CD4-positive, alpha-beta T cell treated with Interleukin-4 for 1 hour (primary cell): ENCODE measurements at regions not wholly inside any gene's neighbourhood (a gene's known extent, or its start where the extent isn't known, plus 50 kb on each side); places are given as distances from the start of the nearest gene placed in this dataset.
"Not testable (repeated sequence)": the region's sequence is repeated elsewhere in the genome, so short reads cannot be mapped to it uniquely, and the experiment has no call there.

Experiments
- DNase-seq, 2 donors: peaks; one replicate each; pipeline ENCODE4 v3.0.0-alpha.2; 2020 to 2022

DNA sequence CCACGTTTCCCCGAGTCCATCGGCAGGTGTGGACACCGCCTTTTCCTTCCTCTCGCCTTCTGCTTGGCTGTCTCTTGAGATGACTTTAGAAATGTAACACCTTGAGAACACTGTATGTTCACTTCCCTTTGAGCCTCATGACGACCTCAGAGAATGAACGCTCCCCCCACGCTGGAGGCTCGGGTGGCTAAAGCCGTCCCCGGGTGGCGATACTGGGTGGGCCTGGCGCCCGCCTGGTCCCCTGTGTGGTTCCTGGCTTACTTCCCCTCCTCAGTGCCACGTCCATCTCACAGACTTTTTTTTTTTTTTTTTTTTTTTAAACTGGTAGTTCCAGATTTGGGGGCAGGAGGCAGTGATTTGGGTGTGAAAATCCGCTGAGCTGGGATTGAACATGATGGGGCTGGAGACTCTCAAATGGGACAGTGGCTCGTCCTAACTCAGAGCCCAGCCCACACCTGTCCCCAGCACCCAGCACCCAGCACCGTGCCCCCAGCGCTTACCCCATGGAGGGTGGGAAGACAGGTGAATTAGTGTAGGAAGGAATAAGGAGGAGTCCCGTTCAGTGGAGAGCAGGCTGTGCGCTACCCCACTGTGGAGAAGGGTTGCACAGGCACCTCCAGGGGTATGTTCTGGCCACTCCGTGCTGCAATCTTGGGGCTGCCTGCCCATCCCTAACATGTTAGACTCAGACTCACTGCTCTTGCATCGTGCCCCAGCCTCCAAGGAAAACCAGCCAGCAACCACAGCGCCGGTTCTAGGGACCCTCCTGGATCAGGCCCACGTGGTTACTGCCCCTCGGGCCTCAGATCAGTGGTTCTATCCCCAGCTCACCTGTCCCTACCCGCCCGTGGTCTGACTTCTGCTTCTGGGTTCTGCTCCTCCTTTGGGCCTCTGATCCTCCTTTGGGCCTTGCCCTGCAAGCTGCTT lies 174.0 kb downstream of the ASB1 start:
- no peak for DNase-seq

DNA sequence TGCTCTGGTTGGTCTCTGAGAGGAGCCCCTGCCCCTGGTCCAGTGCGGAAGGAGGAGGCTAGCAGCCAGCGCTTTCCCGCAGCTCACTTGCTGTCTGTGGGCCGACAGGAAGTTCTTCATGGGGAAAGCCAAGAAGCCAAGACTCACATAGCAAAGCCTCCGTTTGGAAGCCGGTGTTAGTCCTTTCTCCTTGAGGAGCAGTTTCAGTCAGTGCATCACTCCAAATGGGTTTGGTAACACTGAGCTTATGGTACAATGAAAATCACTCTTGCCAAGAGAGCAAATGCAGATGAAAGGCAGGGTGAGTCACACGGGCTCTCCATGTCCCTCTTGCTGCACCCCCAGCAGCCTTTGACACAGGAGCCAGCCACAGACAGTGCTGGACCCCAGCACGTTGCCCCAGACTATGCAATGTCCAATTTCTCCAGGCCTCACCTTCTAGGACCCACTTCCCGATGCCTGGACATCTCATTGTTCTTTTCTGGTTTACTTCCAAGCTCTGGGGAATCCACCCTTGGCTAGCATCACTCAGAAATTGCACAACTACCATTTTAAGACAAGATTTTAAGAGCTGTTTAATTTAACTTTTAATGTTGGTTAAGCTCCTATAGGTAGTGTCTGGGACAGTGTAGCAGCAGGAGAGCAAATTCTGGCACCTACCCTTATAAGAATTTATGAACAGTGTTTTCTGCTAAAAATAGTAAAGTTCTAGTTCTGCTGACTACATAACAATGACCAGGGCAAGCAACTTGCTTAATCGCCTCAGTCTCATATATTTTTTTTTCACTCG lies 174.9 kb downstream of the ASB1 start:
- no peak for DNase-seq

DNA sequence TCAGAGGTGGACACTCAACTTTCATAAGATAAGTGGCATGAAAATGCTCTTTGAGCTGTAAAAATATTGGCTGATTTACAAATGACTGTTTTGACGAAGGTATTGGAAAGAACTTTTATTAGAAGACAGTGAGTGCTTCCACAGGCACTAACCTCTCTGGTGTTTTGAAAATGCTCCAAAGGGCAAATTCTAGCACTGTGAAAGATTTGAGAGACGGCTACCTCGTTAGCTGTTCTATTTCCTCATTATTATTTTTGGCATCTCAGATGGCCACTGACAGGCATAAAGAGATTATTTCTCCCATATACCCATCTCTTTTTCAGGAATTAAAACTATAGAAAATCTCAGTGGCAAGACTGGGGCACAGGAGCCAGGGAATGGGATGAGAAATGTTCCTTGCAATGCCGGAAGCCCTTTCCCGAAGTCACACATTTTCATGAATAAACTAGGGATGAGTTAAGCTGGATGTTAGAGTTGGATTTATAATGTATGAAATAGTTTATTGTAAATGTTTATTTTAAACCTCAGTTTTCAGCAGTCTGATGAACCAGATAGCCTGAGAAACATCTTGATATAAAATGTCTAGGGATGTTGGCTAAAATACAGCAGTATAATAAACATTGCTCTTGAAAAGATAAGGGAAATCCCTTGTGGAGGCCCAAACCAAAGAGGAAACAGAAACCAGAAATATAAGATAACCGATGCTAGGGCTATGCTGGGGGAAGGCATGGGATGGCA lies 175.7 kb downstream of the ASB1 start:
- DNase-seq: no peak

DNA sequence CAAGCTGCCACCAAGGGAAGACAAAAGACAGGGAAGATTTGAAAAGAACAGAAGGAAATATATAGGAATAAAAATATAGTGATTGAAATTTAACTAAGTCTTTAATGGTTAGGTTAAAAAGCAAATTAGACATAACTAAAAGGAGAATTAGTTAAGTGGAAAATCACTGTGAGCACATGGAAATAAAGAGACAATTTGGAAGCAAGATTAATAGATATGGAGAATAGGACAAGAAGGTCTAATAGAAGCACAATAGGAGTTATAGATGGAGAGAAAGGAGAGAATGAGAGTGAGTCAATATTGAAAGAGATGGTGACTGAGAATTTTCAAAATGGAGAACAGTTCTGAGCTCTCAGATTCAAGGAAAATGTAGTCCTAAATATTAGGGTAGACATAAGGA lies 176.9 kb downstream of the ASB1 start:
- no peak for DNase-seq

DNA sequence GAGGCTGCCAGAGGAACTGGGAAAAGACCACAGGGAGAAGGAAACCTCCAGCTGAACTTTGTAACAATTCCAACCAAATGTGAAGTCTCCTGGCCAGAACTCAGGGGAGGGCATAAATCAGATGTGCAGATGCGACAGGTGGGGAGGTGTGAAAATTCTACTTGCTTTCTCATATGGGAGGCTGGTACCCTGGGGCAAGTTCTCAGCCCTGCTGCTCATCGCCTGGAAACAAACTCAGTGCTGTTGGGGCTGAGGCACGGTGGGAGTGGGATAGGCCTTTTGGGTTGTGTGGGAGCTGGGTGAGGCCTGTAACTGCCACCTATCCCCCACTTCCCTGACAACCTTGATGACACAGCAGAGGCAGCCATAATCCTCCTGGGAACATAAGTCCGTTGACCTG lies 179.6 kb downstream of the ASB1 start:
- DNase-seq: no peak

DNA sequence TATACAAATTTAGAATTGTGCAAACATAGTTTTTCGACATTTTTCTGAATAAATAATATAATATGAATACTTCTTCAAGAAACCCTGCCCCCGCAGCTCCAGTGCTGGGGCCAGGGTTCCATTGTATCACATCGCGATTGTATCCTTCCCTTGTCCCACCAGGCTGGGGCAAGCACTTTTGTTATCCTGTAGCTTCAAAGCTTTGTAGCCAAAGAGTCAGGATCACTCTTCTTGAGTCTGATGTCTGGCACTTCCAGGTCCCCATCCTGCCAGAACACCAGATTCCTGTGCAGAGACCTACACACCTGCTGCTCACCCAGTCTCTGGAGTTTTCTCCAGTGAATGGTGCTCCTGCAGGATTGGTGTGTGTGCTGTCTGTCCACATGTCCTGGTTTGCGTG lies 186.9 kb downstream of the ASB1 start:
- no peak for DNase-seq

DNA sequence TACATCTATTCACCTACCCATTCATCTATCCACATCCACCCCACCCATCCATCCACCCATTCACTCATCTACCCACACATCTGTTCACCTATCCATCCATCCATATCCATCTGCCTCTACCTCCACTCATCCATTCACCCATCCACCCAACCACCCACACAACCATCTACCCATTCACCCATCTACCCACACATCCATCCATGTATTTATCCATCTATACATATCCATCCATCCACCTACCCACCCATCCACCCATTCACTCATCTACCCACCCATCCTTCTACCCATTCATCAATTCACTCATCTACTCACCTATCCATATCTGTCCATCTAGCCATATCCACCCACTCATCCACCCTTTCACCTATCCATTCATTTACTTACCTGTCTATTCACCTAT lies 187.6 kb downstream of the ASB1 start:
- DNase-seq: no peak

DNA sequence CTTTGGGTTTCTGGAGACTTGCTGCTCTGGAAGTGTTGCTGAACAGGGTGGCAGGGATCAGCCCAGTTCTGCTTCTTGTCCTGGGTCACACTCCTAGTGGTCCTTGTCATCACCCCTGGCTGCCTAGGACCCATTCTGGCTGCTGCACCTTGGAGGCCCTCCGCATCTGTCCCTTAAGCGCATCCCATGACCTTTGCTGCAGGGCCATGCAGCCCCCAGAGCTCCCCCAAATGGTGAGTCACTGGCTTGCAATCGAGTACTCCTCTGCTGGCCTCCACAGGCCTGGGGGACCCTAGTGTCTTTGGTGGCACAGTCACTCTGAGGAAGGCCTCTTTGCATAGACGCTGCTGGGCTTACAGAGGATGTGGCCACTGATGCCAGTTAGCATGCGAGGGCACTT lies 188.5 kb downstream of the ASB1 start:
- no peak for DNase-seq

DNA sequence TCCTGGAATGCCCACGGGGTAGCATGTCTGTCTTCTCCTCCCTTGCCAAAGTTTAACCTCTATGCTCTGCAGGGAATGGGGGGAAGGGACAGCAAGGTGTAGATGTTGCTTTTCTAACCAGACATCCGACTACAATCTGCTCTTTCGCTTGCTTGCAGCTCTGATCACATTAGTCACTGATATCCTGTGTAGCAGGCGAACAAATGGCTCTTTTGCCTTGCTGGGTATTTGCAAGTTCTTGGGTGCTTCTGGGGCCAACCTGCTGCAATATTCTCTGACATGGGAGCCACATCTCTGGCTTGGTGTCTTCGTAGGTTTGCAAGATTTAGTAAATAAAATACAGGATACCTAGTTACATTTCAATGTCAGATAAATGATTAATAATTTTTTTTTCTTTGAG lies 190.0 kb downstream of the ASB1 start:
- DNase-seq: no peak

DNA sequence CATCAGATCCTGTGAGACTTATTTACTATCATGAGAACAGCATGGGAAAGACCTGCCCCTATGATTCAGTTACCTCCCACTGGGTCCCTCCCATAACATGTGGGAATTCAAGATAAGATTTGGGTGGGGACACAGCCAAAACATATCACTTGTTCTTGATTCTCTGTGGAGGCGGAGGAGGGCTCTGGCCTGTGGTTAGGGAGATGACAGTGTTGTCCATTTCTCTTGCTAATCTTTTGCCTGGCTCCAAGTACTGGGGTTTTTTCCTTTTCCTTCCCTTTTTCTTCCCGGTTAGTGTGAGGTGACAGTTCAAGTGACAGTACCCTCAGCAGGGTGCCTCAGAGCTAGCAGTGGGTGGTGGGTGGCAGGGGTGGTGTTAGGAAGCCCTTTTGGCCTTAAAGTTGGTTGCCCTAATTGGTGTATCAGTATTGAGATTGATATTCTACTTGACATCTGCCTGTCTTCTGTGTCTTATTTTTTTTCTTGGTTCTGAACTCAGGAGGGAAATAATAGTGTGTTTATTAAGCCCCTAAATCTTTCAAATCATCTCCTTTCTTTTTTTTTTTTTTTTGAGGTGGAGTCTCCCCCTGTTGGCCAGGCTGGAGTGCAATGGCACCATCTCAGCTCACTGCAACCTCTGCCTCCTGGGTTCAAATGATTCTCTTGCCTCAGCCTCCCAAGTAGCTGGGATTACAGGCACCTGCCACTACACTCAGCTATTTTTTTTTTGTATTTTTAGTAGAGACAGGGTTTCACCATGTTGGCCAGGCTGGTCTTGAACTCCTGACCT lies 192.0 kb downstream of the ASB1 start:
- DNase-seq: not testable (repeated sequence)

- DNase-seq: no peak
These were observed 201.2 kb downstream of the ASB1 start for GRCh38 chr2:238627899-238628298.

DNA sequence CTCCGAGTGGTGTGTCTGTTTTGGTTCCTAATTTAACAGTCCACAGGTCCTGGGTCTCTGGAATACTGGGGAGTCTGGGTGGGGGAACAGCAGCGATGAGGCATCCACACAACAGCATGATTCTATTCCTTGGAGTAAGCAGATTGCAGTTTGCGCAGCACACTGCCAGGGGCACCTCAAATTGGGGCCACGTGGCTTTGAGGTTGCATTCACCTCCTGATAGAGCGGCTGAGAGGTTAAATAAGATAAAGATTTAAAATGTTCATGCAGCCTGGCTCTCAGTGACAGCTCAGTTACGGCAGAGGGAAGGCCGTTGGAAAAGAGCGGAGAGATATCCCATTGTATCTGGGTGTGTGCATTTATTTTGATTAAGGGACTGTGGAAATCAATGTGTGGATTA lies 202.3 kb downstream of the ASB1 start:
- DNase-seq: no peak

GRCh38 chr2:238631491-238632180 lies 204.9 kb downstream of the ASB1 start:
- no peak for DNase-seq

DNA sequence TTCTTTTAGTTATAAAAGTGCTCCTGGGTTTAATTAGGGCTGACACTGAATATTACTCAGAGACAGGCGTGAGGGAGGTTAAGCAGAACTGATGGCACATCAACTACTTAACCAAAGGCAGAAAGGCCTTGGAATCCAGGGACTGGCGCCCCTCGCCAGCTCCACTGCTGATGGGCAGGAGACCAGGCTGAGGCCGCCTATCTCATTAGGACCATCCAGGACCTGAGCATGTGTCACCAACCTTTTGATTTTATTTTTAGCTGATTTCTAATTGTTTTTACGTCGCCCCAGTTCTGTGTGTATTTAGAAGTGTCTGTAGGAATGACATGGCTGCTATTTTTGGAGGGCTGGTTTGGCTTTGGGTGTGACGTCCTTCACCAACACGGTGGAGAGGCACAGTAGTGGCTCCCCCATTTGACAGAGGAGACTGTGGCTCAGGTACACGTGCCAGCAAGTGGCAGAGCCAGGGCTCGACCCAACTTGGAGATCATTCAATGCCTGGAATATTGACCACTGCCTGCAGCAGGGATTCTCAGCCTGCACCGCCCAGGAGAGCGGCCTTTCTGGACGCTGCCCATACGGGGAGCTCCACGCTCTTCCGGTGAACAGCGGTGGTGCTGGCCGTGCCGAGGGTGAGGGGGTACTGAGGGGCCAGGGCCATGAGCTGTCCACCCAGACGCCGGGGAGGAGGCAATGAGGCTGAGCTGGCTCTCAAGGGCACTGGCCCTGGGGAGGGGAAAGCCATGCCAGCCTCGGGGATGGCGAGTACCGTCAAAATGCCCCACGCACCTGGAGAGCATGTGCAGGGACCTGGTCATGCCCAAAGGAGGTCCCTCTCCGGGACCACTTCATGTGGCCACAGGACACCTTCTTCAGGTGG lies 205.7 kb downstream of the ASB1 start:
- no peak for DNase-seq

DNA sequence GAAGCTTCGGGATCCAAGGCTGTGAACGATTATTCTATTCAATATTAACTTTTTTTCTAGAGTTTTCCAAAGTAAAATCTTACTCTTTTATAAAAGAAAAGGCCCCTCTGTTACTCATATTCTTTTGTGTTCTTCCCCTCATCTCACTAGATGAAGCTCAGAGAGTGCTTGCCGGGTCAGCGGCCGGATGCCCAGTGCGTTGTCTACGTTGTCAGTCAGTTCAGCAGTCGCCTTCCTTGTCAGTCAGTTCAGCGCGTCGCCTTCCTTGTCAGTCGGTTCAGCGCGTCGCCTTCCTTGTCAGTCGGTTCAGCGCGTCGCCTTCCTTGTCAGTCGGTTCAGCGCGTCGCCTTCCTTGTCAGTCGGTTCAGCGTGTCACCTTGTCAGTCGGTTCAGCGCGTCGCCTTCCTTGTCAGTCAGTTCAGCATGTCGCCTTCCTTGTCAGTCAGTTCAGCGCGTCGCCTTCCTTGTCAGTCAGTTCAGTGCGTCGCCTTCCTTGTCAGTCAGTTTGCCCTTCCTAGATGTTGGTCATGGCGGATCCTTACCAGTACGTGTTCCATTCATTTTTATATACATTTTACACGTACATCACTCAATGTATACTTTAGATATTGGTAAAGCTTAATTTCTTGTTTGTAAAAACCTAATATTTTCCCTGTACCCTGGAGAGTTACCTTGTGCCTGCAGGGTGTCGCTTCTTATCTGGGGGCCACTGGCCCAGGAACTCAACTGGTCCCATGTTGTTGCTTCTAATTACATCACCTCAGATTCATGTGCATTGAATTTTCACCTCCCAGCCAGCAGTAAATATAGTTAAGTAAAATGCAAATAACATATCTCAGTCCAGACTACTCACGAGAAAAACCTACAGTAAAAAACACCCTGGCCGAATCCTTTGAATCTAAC lies 206.9 kb downstream of the ASB1 start:
- no peak for DNase-seq

DNA sequence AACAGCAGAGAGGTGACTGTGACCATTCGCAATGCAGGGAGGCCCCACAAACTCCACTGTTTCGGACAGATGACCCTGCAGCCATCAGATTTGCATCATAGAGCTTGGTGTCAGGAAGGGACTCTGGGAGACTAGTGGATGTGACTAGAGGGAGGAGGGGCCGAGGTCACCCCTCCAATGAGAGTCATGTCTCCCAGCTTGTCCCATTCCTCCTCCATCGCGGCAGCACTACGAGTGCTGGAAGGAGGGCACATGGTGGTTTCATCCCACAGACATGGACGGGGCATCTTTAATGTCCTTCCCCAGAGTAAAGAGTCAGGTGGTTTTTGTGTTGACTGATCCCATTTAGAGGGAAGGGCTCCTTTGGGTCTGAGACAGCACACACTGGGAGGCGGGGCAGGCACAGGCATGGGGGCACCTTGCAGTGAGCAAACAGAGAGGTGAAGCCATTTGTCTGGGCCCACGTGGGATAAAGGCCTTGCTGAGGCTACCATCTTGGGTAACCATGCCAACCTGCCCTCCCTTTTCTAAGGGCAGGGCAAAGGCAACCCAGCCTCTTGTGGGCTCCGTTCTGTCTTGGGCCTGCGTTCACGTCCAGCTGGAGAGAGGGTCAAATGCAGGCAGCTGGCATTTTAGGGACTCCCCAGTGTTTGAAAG lies 208.1 kb downstream of the ASB1 start:
- no peak for DNase-seq

- DNase-seq: no peak
These were observed 208.9 kb downstream of the ASB1 start for GRCh38 chr2:238635647-238636051.

DNA sequence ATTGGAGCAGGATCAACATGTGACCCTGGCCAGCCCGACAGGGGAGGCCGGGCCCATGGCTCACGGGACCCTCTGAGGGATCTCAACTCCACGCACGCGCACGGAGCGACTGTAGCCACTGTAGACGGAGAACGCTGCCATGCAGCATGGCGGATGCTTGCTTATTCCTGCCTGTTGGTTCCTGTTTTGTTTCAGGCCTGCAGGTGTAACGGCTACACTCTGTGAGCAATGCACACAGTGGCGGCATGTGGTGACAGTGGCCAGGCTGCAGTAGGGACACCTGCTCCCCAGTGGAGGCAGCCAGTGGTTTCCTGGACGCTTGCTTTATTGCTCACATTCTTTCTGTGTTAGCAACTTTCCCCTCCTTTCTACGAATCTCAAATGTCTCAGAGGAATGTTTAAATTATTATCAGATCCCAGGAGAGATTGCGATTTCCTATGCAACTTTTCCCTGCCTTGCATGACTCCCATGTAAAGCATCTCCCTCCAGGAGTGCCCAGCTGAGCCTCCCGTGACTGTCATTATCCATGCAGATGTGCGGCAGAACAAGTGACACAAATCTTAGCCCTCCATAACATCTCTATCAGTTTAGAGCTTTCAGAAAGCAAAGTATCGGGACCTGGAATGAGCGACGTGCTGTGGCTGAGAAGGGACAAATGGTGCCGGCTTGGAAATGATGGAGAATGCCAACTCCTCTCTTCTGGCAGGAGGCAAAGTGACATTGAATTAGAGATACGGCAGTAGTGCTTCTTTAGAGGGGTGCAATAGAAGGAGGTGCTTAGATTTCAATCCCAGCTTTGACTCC lies 209.7 kb downstream of the ASB1 start:
- no peak for DNase-seq
